ENCODE measurements at regions not wholly inside any gene's neighbourhood (a gene's known extent, or its start where the extent isn't known, plus 50 kb on each side); places are given as distances from the start of the nearest gene placed in this dataset.

GRCh38 chr3:18008706-18009368 is 266.4 kb upstream of the TBC1D5 start:
- no peak for DNase-seq (ENCODE audit: low read depth in 4 of 4, low spot score in 1 of 4)

DNA sequence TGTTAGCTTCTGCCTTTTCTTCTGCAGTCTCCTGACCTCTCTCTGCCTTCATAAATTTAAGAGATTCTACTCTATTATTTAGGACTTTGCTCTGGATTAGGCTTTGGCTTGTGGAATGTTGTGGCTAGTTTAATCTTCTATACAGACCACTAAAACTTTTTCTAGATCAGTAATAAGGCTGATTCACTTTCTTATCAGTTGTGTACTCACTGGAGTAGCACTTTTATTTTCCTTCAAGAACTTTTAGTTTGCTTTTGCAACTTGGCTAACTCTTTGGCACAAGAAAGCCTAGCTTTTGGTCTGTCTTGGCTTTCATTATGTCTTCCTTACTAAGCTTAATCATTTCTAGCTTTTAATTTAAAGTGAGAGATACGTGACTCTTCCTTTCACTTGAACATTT is 265.5 kb upstream of the TBC1D5 start:
- no peak for DNase-seq (ENCODE audit: low read depth in 4 of 4, low spot score in 1 of 4)

- DNase-seq (ENCODE audit: low read depth in 4 of 4, low spot score in 1 of 4) = no peak
Observed at GRCh38 chr3:17995769-17996168, 253.3 kb upstream of the TBC1D5 start.

DNA sequence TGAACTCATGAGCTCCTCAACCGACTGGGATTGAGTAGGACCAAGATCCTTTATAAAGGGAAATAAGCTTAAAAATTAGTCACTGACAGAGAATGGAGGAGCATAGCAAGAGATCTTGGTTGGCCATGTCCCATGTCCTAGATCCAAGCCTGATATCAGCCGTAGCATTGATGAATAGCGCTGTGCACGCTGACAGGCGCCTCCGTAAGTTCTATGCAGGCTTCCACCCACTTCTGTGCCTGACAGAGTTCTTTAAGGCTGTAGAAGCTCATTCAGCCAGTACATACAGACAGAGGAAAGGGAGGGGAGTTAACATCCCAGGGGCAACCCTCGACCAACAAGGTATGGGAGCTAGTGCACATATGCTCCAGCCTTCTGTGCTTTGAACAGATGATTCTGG is 251.7 kb upstream of the TBC1D5 start:
- no peak for DNase-seq (ENCODE audit: low read depth in 4 of 4, low spot score in 1 of 4)

- no peak for DNase-seq (ENCODE audit: low read depth in 4 of 4, low spot score in 1 of 4)
Observed at GRCh38 chr3:17990390-17990789, 248.0 kb upstream of the TBC1D5 start.

- no peak for DNase-seq (ENCODE audit: low read depth in 4 of 4, low spot score in 1 of 4)
Observed at GRCh38 chr3:17986348-17986816, 244.0 kb upstream of the TBC1D5 start.

GRCh38 chr3:17985658-17986347 is 243.4 kb upstream of the TBC1D5 start:
- no peak for DNase-seq (ENCODE audit: low read depth in 4 of 4, low spot score in 1 of 4)

GRCh38 chr3:17983106-17983505 is 240.7 kb upstream of the TBC1D5 start:
- no peak for DNase-seq (ENCODE audit: low read depth in 4 of 4, low spot score in 1 of 4)

DNA sequence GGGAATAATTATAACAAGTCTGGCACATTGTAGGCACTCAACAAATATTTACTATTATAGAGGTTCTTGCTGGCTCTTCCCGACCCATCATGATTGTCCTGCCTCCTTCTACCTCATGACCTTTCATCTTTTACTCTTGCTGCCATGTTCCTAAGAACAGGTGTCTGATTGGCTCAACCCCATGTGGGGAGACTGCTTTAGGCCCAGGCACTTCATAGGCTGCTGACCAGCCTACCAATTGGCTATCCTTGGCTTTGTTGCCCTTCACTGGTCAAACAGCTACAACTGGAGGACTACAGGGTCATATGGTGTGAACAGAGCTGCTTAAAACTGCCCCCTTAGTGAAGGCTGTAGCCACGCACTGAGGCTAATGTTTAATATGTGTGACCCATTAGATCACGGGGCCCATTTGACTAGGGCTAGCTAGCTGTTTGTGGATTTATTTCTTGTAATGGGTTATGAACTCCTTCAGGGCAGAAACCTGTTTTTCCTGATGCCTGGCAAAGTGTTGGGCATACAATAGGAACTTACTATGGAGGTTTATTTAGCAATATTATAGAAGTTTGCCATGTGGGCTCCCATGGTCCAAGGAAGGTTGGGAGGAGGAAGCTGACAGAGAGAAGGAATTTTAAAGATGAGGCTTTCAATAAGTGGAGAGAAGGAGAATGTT is 239.9 kb upstream of the TBC1D5 start:
- DNase-seq (ENCODE audit: low read depth in 4 of 4, low spot score in 1 of 4) = no peak

DNA sequence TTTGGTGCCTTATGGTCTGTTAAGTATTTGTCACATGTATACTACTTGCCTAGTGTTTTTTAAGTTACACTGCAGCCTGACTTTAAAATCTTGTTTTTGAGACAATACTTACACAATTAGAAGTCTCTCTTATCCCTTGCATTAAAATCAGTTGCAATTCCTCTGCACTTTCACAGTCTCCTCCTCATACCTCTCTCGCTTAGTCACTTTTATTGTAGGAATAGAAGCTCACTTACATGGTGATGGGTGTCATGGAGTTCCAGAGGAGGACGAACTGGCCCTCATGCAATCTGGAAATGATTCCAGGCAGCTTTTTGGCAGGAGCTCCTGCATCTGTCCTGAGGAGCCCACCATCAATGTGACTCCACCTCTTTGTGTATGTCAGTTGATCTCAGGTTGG is 238.4 kb upstream of the TBC1D5 start:
- no peak for DNase-seq (ENCODE audit: low read depth in 4 of 4, low spot score in 1 of 4)

- DNase-seq (ENCODE audit: low read depth in 4 of 4, low spot score in 1 of 4) = no peak
Observed at GRCh38 chr3:17979911-17980310, 237.5 kb upstream of the TBC1D5 start.

GRCh38 chr3:17979252-17979651 is 236.8 kb upstream of the TBC1D5 start:
- DNase-seq (ENCODE audit: low read depth in 4 of 4, low spot score in 1 of 4) = no peak

DNA sequence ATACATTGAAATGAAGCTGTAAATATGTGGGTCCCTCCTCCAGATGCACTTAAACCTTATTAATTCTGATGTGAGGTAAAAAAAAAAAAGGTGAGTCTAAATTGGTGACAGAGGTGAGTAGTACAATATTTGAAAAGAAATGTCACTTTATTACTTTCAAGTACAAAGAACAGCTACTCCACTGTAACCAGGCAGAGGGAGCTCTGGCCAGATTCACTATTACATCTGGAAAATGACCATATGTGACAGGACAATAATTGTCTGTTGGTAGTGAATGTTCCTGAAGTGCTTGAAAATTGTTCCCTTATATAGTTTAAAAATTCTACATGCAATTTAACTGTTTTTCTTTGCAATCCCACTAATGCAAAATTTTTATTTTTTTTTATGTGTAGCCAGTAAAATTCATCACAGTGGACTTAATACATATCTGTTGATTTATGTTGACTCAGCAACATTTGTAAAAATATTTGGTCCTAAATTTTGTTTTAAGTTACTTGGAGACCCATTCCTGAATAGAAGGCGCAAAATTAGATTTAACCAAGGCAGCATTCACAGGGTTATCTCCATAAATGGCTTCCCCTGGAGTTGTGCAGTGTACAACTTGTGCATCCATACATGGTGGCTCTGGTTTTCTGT is 231.9 kb upstream of the TBC1D5 start:
- DNase-seq (ENCODE audit: low read depth in 4 of 4, low spot score in 1 of 4) = no peak

DNA sequence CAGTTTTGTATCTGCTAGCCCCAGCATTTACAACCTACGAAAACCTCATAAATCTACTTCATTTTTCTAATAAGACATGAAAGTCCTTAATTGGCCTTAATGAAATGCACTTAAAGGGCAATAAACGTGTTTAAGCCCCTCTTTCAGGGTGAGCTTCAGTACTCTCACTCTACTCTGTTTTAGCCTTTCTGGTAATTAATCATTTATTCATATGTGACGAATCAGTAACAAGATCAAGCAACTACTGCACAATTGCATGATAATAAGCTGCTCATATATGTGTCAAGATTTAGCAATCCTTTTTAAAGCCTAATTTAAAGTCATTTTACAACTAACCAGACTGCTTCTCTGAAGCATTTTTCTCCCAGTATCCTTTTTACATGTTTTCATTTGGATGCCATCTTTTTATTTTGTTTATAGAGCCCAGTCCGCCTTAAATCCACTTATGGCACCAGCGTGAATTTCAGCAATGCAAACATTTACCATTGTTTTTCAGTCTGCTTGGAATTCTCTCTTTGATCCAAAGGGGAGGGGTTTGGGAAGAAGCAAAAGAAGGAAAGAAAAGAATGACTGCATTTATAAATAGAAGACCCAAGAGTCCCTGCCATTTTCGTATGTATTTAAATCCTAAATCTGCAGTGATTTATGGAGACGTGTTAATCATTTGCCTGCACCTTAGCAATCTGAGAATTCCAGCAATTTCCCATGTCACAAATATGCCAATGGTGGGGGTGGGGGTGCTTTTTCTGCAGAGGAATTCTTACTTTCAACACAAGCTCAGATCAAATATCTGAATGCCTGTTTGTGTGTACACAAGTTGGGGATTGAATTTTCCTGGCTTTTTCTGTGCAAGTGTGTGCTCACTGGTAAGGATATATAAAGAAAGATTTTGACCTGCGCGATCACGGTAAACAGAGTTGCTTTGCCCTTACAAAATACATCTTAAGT is 230.8 kb upstream of the TBC1D5 start:
- DNase-seq (ENCODE audit: low read depth in 4 of 4, low spot score in 1 of 4) = no peak

- DNase-seq (ENCODE audit: low read depth in 4 of 4, low spot score in 1 of 4) = no peak
Observed at GRCh38 chr3:17972476-17972875, 230.0 kb upstream of the TBC1D5 start.

DNA sequence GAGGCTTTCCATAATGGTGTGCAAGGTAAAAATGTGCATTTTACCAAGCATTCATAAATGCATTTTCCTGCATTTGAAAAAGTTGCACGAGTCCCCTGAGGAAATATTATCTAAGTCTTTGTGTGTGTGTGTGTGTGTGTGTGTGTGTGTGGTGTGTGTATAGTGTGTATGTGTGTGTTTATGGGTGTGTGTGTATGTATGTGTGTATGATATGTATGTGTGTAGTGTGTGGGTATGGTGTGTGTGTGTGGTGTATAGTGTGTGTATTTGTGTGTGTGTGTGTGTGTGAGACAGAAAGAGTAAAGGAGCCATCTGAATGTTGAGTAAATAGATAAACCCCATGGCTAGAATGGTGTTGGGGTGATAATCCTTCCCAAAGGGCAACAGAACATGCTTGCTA is 229.6 kb upstream of the TBC1D5 start:
- no peak for DNase-seq (ENCODE audit: low read depth in 4 of 4, low spot score in 1 of 4)

- no peak for DNase-seq (ENCODE audit: low read depth in 4 of 4, low spot score in 1 of 4)
Observed at GRCh38 chr3:17969985-17970568, 227.6 kb upstream of the TBC1D5 start.

GRCh38 chr3:17969244-17969643 is 226.8 kb upstream of the TBC1D5 start:
- DNase-seq (ENCODE audit: low read depth in 4 of 4, low spot score in 1 of 4) = no peak

DNA sequence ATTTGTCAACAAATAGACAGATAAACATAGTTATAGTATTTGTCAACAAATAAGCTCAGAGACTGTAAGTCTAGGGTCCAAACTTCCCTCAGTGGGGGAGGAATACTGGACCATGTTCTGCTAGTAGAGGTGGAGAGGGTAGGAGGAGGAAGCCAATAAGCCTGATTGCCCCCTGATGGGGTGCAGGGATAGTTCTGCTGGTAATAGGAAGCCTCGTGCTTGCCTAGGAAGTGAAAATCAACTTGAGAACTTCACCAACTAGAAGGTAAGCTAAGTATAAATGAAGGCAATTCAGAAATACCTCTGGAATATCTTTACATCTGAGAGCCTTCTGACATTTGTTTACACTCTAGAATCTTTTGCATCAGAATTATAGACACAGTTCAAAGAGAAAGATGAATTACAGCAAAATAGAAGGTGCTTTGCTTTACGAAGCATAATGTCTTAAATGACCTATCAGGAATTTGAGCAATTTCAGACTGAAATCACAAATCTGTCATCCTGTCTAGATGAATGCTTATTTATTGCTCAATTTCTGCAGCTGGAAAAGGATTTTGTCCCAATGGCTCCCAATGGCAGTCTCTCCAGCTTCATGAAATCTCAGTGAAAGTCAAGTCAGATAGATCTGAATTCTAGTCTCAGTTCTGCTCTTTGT is 225.6 kb upstream of the TBC1D5 start:
- no peak for DNase-seq (ENCODE audit: low read depth in 4 of 4, low spot score in 1 of 4)

DNA sequence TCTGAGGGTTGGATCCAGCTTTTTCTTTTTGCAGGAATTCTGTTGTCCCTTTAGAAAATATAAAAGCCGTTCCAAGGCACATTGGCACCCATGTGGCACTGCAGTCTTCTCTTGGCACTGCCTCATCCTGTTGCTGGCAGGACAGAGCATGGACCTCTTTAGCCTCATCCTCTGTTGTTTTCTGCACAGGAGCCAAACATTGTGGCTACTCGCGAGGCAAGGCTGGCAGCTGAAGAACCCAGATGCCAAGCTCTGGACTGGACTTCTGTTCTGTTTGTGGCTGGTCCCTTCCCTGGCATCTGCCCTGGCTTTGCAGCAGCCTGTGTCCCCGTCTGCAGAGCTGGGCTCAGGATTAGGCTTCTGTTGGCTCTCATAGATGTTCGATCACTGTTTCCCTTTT is 224.7 kb upstream of the TBC1D5 start:
- DNase-seq (ENCODE audit: low read depth in 4 of 4, low spot score in 1 of 4) = no peak

Measured in stimulated activated CD4-positive, alpha-beta T cell treated with anti-CD3 and anti-CD28 coated beads, Interleukin-1b, Interleukin-23, amount 100 ng/mL, for 24 hours (primary cell).